SK-N-MC (cell line): ENCODE measurements at regions not wholly inside any gene's neighbourhood (a gene's known extent, or its start where the extent isn't known, plus 50 kb on each side); places are given as distances from the start of the nearest gene placed in this dataset.

Experiments
- EZH2 ChIP-seq: fragments of 200-600 bp; sonication (generic); IDR thresholded peaks from one replicate; pipeline ENCODE4 v1.6.1; 2017; ENCODE audit warnings: antibody characterized with exemption
- FOXP2 ChIP-seq: optimal IDR thresholded peaks from 2 replicates; pipeline ENCODE3; 2011; ENCODE audit warnings: mild to moderate bottlenecking, moderate library complexity; ENCODE audit not compliant: insufficient read depth; ENCODE audit errors: extremely low read length, control extremely low read depth
- POLR2AphosphoS5 ChIP-seq: IDR thresholded peaks from 2 replicates; pipeline ENCODE4 v1.6.1; 2012; ENCODE audit warnings: mild to moderate bottlenecking, low read depth, low read length, borderline replicate concordance

GRCh38 chr3:162568706-162569105, 1072.1 kb downstream of the OTOL1 start:
- no peak for TF ChIP-seq EZH2
- TF ChIP-seq POLR2AphosphoS5, result no peak
- no peak for TF ChIP-seq FOXP2
